Activated naive CD8-positive, alpha-beta T cell (primary cell): ENCODE measurements at regions not wholly inside any gene's neighbourhood (a gene's known extent, or its start where the extent isn't known, plus 50 kb on each side); places are given as distances from the start of the nearest gene placed in this dataset.
"Not testable (repeated sequence)": the region's sequence is repeated elsewhere in the genome, so short reads cannot be mapped to it uniquely, and the experiment has no call there.

ENCODE experiments used
- H3K27ac Mint-ChIP-seq: one replicate; pipeline ENCODE4 v1.8.0; 2021; ENCODE audit warnings: mixed read lengths
- H3K27me3 Mint-ChIP-seq: one replicate; pipeline ENCODE4 v1.8.0; 2021; ENCODE audit warnings: mixed read lengths
- H3K36me3 Mint-ChIP-seq: one replicate; pipeline ENCODE4 v1.8.0; 2021; ENCODE audit warnings: mixed read lengths
- H3K4me1 Mint-ChIP-seq: one replicate; pipeline ENCODE4 v1.8.0; 2021; ENCODE audit warnings: low read depth, mixed read lengths
- H3K4me3 Mint-ChIP-seq: one replicate; pipeline ENCODE4 v1.8.0; 2021; ENCODE audit warnings: mild to moderate bottlenecking, mixed read lengths
- H3K9me3 Mint-ChIP-seq: one replicate; pipeline ENCODE4 v1.8.0; 2021; ENCODE audit warnings: low read depth, mixed read lengths

DNA sequence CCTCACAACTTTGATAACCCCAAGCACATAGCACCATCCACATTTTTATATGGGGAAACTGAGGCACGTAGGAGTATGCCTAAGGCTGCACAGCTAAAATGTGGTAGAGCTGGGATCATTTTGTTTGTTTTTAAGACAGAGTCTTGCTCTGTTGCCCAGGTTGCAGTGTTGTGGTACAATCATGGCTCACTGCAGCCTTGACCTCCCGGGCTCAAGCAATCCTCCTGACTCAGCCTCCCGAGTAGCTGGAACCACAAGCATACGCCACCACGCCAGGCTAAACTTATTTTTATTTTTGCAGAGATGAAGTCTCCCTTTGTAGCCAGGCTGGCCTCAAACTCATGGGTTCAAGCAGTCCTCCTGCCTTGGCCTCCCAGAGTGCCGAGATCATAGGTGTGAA lies 81.0 kb upstream of the GSE1 start:
- H3K27ac Mint-ChIP-seq = no peak overlapping the region
- H3K9me3 Mint-ChIP-seq = no peaks in the 10 kb centered on the region
- no peaks in the 10 kb centered on the region for H3K27me3 Mint-ChIP-seq
- no peaks in the 10 kb centered on the region for H3K4me1 Mint-ChIP-seq
- H3K36me3 Mint-ChIP-seq = no peaks in the 10 kb centered on the region
- no peak overlapping the region for H3K4me3 Mint-ChIP-seq

DNA sequence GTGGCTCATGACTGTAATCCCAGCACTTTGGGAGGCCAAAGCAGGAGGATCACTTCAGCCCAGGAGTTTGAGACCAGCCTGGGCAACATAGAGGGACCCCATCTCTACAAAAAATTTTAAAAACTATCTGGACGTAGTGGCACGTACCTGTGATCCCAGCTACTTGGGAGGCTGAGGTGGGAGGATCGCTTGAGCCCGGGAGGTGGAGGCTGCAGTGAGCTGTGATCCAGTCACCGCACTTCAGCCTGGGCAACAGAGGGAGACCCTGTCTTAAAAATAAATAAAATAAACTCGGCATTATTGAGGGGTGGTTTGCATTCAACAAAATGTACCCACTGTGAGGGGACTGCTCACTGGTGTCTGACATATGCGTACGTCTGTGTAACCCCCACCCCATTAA lies 79.5 kb upstream of the GSE1 start:
- not testable (repeated sequence) for H3K27me3 Mint-ChIP-seq, H3K9me3 Mint-ChIP-seq, H3K36me3 Mint-ChIP-seq, H3K4me3 Mint-ChIP-seq, H3K27ac Mint-ChIP-seq, H3K4me1 Mint-ChIP-seq

DNA sequence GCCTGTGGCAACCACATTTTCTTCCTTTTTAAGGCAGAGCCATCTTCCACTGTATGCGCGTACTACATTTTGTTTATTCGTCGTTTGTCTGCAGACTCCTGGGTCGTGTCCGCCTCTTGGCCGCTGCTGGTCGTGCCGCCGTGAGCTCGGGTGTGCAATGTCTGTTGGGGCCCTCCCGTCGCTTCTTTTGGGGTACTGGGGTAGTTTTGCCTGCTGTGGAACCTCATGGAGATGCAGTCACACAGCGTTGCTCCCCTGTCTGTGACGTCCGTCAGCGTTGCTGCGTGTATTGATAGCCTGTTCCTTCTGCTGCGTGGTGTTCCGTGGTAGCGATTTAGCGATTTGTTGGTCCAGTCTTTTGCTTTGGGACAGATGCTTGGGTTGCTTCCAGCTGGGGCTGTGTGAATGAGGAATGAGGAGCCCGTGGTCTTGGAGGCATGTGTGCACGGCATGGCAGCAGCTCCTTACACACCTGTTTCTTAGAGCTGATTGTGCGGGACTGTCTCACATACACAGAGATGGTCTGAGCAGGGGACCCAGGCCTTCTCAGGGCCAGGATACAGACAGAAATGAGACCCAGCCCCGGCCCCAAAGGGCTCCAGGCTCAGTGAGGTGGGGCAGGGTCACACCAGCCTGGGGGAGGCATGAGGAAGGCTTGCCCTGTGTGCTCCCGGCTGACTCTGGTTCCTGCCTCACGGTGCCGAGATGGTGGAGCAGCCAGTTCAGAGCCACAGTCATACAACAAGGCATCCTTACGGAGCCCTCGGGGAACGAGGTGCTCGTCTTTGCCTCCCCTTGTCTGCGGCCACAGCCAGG lies 78.4 kb upstream of the GSE1 start:
- H3K27ac Mint-ChIP-seq = no peak overlapping the region

DNA sequence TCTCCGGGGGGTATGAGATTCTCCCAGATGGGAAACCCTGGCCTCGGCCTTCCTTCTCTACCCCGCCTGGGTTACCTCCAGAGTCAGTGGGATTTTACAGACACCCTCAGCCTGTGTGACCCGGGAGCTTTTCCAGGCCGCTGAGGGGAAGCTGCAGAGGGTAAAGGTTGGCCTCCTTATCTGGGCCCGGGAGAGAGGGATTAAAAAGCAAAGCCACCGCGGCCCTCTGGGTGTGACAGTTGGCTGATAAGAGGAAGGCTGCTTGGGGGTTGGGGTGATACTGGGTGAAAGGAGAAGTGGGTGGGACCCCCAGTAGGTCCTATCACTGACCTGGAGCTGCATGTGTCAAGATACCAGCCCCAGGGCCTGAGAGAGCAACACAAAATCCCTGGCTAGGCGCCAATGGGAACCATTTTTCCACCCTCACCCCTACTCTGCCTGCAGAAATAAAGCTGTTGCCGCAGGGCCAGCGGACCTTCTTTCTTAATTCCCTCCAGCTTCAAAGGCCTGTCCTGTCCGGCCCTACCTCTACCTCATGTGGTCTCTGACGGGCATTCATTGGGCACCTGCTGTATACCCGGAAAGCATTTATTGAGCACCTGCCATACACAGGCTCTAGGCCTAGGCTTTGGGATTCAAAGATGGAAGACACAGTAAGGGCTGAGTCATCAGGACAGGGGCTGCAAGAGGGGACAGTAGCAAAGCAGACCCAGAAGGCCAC lies 77.6 kb upstream of the GSE1 start:
- Mint-ChIP-seq H3K27ac (no peak overlapping the region), H3K4me1 (no peaks in the 10 kb centered on the region), H3K36me3 (no peaks in the 10 kb centered on the region), H3K4me3 (no peak overlapping the region), H3K9me3 (no peaks in the 10 kb centered on the region), H3K27me3 (no peaks in the 10 kb centered on the region)

More for the DNA sequence above, 78.4 kb upstream of the GSE1 start:
- Mint-ChIP-seq H3K36me3 (no peaks in the 10 kb centered on the region), H3K4me1 (no peaks in the 10 kb centered on the region), H3K9me3 (no peaks in the 10 kb centered on the region), H3K4me3 (no peak overlapping the region), H3K27me3 (no peaks in the 10 kb centered on the region)

DNA sequence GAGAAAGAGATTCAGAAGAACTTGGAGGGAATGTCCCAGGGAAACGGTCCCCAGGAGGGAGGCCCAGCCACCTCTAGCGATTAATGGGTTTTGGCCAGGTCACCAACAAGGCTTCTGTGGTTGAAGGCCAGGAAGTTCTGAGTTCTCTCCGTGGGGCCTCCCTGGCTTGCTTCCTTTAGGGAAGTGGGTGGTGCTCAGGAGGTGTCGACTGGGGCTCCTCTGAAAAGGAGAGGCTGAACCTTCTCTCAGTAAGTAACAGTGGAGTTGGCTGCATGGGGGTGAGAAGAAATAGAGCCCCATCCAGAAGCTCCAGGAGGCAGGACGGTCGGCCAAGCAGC lies 77.1 kb upstream of the GSE1 start:
- H3K36me3 Mint-ChIP-seq = no peaks in the 10 kb centered on the region
- no peak overlapping the region for H3K4me3 Mint-ChIP-seq
- H3K27ac Mint-ChIP-seq = no peak overlapping the region
- H3K4me1 Mint-ChIP-seq = no peaks in the 10 kb centered on the region
- no peaks in the 10 kb centered on the region for H3K9me3 Mint-ChIP-seq
- H3K27me3 Mint-ChIP-seq = no peaks in the 10 kb centered on the region

DNA sequence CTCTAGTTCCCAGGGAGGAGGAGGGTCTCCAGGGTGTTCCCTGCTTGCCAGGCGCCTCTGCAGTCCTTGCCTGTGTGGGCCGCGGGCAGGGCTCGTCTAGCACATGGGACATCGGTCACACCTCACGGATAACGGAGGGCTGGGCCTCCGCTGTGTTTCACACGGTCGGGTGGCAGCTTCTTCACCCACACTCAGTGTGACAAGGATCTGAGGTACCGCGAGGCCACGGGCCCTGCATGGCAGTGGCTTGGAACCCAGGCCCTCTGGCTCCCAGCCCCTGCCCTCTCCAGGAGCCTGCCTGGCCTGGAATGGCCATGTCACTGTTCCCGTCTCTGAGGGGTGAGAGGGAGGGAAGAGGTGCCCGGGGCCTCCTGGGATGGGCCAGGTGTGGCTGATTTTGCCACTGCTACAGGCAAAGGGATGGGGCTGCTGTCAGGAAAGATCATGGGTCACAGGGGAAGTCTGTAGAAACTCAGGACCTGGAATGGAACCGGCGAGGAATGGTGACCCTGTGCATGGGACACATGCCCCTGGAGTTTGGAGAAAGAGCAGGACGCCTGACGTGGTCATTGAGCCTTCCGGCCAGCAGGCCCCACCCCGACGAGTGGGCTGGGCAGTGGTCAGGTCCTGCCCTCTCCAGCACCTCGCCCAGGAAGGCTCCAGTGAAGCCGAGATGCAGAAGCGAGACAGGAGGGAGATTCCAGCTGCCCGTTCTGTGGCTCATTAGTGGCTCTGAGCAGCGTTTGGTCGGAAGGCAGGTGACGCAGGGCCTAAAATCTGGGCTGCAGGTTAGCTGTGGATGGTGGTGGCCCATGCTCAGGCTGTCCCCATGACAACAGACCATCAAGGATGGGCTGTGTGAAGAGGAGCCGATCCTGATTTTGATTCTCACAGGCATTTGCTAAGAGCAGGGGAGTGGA lies 76.5 kb upstream of the GSE1 start:
- Mint-ChIP-seq H3K27me3 (no peaks in the 10 kb centered on the region), H3K36me3 (no peaks in the 10 kb centered on the region), H3K4me1 (no peaks in the 10 kb centered on the region), H3K27ac (no peak overlapping the region), H3K9me3 (no peaks in the 10 kb centered on the region), H3K4me3 (no peak overlapping the region)

DNA sequence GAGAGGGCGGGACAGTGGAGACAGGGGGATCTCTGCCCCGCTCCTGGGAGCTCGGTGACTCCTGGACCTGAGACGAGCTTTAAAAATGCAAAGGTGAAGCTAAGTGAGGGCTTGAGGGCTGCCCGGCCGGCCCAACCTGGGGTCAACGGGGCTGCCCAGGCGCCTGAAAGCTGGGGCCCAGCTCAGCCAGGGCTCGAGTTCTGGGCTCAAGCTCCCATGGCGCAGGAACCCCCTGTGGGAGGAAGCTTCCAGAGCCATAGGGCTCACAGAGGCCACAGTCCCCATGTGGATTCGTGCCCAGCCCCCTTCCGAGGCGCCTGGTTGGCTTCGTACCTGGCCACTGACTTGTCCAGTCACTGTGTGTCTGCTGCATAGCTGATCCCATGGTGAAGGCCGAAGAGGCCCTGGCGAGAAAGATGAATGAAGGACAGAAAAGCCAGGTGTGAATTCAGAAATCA lies 75.8 kb upstream of the GSE1 start:
- H3K4me1 Mint-ChIP-seq = no peaks in the 10 kb centered on the region
- no peaks in the 10 kb centered on the region for H3K27me3 Mint-ChIP-seq
- H3K4me3 Mint-ChIP-seq = no peak overlapping the region
- H3K36me3 Mint-ChIP-seq = no peaks in the 10 kb centered on the region
- H3K9me3 Mint-ChIP-seq = no peaks in the 10 kb centered on the region
- H3K27ac Mint-ChIP-seq = no peak overlapping the region

DNA sequence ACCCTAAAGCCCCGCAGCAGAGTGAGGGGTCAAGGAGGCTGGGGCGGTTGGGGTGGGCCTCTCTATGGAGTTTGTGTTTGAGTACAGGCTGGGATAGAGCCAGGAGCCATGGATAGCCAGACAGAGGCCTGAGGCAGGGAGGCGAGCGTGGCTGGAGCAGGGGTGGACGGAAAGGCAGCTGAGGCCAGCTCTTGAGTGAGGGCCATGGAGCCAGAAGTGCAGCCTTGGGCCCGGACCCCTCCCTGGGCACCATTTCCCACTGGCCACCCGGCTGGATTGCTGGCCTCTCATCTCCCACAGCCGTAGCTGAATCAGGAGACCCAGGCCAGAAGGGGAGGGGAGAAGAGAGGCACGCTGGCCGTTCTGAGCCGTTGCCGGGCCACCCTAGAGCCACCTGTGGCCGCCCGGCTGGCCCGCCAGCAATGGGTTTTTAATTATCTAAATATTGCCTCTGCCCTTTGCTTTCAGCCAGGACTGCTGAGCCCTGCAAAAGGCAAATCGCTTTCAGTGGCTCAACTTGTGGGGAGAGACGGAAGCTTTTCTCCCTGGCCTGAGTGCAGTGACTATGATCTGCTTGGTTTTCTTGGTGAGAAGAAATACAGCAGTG lies 75.2 kb upstream of the GSE1 start:
- no peak overlapping the region for H3K27ac Mint-ChIP-seq
- no peaks in the 10 kb centered on the region for H3K27me3 Mint-ChIP-seq
- no peaks in the 10 kb centered on the region for H3K36me3 Mint-ChIP-seq
- no peak overlapping the region for H3K4me3 Mint-ChIP-seq
- no peaks in the 10 kb centered on the region for H3K9me3 Mint-ChIP-seq
- H3K4me1 Mint-ChIP-seq = no peaks in the 10 kb centered on the region

DNA sequence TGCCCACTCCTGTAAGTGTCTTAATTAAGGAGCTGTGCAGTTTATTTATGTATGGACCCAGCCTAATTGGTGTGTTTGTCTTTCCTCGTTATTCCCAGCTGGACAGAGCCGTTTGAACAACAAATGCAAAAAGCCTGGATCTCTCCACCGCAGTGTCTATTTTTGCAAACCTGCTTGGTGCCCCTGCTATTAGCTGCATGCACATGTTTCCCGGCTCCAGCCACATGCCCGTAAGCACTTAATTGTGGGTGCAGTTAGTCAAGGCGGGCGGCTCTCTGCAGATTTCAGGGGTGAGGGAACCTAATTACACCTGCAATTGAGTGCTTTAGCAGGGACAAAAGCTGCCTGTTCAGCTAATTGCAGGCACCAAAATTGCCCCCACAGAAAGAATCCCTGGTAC lies 74.0 kb upstream of the GSE1 start:
- Mint-ChIP-seq H3K9me3 (no peaks in the 10 kb centered on the region), H3K27ac (no peak overlapping the region), H3K27me3 (no peaks in the 10 kb centered on the region), H3K4me3 (no peak overlapping the region), H3K4me1 (no peaks in the 10 kb centered on the region), H3K36me3 (no peaks in the 10 kb centered on the region)

DNA sequence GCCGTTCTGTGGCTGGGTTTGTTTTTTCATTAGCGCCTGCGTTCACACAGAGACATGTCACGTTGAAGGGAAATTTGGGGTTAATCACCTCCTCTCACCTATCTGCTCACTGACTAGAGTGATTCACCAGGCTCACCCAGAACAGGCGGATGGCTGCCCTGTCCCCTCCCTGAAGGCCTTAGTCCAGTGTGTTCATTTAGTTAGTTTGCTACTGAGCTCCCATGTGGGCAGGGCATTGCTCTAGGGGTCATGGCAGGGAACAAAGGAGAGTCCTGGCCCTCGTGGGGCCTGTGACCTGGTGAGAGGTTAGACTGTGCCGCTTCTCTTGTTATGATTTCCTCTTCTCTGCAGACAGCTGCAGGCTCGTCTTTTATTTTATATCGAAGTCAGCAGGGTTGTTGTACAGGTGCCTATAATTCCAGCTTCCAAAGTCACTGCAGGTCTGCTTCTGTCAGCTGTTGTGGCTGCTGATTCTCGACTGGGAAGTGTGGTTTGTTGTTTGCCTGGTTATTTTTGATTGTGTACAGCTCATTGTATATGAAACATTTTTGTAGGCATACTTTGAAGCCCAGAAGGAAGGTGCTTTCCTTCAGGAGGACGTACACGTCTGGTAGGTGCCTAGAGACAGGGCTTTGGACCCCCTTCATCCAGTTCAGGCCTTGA lies 73.4 kb upstream of the GSE1 start:
- Mint-ChIP-seq H3K4me1 (no peaks in the 10 kb centered on the region), H3K4me3 (no peak overlapping the region), H3K36me3 (no peaks in the 10 kb centered on the region), H3K27me3 (no peaks in the 10 kb centered on the region), H3K9me3 (no peaks in the 10 kb centered on the region), H3K27ac (no peak overlapping the region)

DNA sequence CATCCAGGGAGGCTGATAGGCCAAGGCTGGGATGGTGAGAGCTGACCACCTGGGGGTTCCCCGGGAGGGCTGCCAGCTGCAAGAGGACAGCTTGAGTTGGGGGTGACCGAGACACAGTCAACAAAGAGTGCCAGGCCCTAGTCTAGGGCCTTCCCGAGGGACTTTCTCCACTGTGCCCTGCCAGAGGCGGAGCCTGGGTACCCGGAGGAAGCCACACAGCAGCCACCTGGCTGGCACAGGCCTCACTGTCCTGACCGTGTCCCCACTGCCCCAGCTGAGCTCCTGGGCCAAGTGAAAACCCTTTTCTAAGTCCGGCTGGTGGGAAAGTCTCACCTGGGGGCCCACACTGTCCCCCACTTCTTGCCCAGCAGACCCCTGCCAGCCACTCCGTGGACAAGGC lies 71.9 kb upstream of the GSE1 start:
- Mint-ChIP-seq H3K27ac (no peak overlapping the region), H3K27me3 (no peaks in the 10 kb centered on the region), H3K4me3 (no peak overlapping the region), H3K9me3 (no peaks in the 10 kb centered on the region), H3K36me3 (no peaks in the 10 kb centered on the region), H3K4me1 (no peaks in the 10 kb centered on the region)

DNA sequence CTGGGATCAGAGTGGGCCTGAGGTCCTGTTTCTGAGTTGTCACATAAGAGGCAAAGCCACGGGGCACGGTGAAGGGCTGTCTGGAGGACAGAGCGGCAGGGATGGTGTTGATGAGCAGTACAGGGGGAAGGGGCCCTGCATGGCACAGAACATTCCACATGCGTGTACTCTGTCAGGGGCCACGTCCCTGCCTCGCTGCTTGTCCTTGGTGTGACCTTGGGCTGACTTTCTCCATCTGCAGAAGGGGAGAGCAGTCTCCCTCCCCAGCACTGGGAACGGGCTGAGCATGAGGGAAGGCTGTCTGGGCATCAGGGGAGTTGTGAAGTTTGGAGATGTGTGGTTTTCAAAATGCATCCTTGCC lies 71.5 kb upstream of the GSE1 start:
- Mint-ChIP-seq H3K36me3 (no peaks in the 10 kb centered on the region), H3K9me3 (no peaks in the 10 kb centered on the region), H3K4me1 (no peaks in the 10 kb centered on the region), H3K4me3 (no peak overlapping the region), H3K27me3 (no peaks in the 10 kb centered on the region), H3K27ac (no peak overlapping the region)

DNA sequence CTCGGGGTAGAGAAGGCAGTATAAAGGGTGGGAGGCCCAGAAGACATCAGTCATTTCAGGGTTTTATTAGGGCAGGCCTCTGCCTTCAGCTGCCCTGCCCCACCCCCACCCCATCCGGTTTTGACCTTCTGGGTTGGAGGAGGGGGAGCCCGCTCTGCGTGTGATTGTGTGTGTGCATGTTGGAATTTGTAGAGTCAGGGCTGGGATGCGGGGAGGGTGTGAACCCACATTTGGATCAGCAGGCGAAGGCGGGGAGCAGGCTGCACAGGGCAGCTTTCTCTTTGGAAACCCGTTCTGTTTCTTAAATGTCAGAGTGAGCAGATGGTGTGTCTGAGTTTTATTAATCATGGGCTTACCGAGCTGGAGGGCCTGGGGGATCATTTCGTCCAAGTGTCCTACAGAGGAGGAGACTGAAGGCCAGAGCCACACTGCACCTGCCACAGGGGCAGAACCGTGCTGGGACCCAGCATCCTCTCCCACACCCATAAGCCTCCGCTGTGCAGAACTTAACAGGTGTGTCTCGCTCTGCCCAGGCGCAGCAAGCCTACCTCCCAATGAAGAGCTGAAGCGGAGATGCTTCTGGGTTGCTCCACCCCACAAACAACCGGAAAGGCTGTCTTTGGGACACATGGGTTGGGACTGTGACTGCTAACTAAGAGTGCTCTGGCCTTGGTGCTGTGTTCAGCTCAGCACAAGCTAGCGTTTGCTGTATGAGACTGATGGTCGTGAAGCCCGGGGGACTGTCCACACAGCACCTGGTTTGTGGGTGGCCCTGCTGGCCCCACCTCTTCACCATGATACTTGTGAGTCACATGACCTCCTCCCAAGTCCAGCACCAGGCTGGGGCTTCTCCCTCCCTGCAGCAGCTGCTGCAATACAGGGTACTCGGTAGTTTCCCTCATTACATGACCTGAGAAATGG lies 70.9 kb upstream of the GSE1 start:
- H3K4me3 Mint-ChIP-seq = no peak overlapping the region
- no peaks in the 10 kb centered on the region for H3K36me3 Mint-ChIP-seq
- no peak overlapping the region for H3K27ac Mint-ChIP-seq
- no peaks in the 10 kb centered on the region for H3K27me3 Mint-ChIP-seq
- no peaks in the 10 kb centered on the region for H3K9me3 Mint-ChIP-seq
- no peaks in the 10 kb centered on the region for H3K4me1 Mint-ChIP-seq

DNA sequence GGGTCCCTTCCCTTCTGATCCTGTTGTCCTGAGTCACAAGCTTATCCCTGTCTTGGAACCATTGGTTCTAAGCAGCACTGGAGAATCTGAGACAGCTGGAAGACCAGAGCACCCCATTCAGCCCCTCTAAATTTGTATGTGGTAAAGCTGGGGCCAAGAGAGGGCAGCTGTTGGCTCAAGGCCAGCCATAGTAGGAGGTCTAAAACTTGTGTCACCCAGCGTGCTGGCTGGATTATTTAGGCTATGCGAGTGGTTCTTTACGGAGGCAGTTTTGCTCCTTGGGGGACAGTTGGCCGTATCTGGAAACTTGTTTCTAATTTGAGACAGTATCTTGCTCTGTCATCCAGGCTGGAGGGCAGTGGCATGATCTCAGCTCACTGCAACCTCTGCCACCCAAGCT lies 69.6 kb upstream of the GSE1 start:
- H3K9me3 Mint-ChIP-seq = no peaks in the 10 kb centered on the region
- H3K4me3 Mint-ChIP-seq = no peak overlapping the region
- H3K36me3 Mint-ChIP-seq = no peaks in the 10 kb centered on the region
- no peaks in the 10 kb centered on the region for H3K27me3 Mint-ChIP-seq
- no peak overlapping the region for H3K27ac Mint-ChIP-seq
- no peaks in the 10 kb centered on the region for H3K4me1 Mint-ChIP-seq
